GM12891 (cell line): ENCODE measurements at regions not wholly inside any gene's neighbourhood (a gene's known extent, or its start where the extent isn't known, plus 50 kb on each side); places are given as distances from the start of the nearest gene placed in this dataset.

ENCODE experiments used
- POLR2A ChIP-seq: IDR thresholded peaks from 2 replicates; pipeline ENCODE4 v1.6.1; 2011; ENCODE audit warnings: low read depth, low read length, control low read depth
- POLR2AphosphoS5 ChIP-seq: IDR thresholded peaks from 2 replicates; pipeline ENCODE4 v1.6.1; 2011; ENCODE audit warnings: low read depth, low read length, control low read depth

DNA sequence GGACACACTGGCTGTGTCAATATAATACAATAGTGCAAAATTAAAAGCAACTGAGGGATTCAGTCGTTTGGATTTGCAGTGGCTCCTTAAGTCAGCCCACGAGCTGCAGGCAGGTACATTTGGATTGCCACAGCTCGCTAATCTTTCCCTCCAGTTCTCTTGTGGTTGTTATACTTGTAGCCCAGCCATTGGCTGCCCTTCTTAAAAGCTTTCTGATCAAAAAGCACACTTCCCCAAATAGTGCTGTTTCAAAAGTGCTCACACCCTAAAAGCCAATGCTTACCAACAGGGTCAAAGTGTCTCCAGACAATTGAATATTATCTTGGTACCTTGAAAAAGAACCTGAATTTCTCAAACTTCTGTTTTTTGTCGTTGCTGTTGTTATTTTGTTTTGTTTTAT is 404.7 kb upstream of the FAM98A start:
- no peak for TF ChIP-seq POLR2AphosphoS5
- no peak for TF ChIP-seq POLR2A
